ENCODE measurements at regions not wholly inside any gene's neighbourhood (a gene's known extent, or its start where the extent isn't known, plus 50 kb on each side); places are given as distances from the start of the nearest gene placed in this dataset.
A peak's percentile ranks its signal among the peaks of the same experiment; 100 is the strongest.

- TF ChIP-seq CTCF (IDR thresholded peaks at IDR 0.05; ENCODE audit: poor library complexity) (peak; percentile 49), EZH2 (IDR thresholded peaks at IDR 0.05; ENCODE audit: borderline replicate concordance) (no peak)
Measured at GRCh38 chr1:34460193-34460592, 283.5 kb downstream of the C1orf94 start.

All from hepatocyte (in vitro differentiated cells).